Adipocyte (in vitro differentiated cells): ENCODE measurements at regions not wholly inside any gene's neighbourhood (a gene's known extent, or its start where the extent isn't known, plus 50 kb on each side); places are given as distances from the start of the nearest gene placed in this dataset.

ENCODE experiments used
- DNase-seq: peaks from one replicate; pipeline ENCODE4 v3.0.0-alpha.2; 2015; ENCODE audit warnings: low read depth
- H3K27me3 ChIP-seq: replicated peaks from 2 replicates; pipeline ENCODE4 v1.7.0; 2013; ENCODE audit warnings: mild to moderate bottlenecking, low read length, moderate library complexity; ENCODE audit not compliant: control insufficient read depth, insufficient read depth
- H3K36me3 ChIP-seq: 2 replicates; pipeline ENCODE4 v1.7.0; 2013; ENCODE audit warnings: low read length, mild to moderate bottlenecking, moderate library complexity; ENCODE audit not compliant: control insufficient read depth, insufficient read depth, severe bottlenecking
- H3K4me1 ChIP-seq: 2 replicates; pipeline ENCODE4 v1.7.0; 2013; ENCODE audit warnings: mild to moderate bottlenecking, low read length, moderate library complexity; ENCODE audit not compliant: control insufficient read depth, insufficient read depth
- H3K4me3 ChIP-seq: 2 replicates; pipeline ENCODE4 v1.7.0; 2013; ENCODE audit warnings: mild to moderate bottlenecking, low read length, moderate library complexity
- H3K9ac ChIP-seq: 2 replicates; pipeline ENCODE4 v1.7.0; 2013; ENCODE audit warnings: mild to moderate bottlenecking, low read length, moderate library complexity
- H3K9me3 ChIP-seq: 2 replicates; pipeline ENCODE4 v1.7.0; 2013; ENCODE audit warnings: mild to moderate bottlenecking, low read length, moderate library complexity; ENCODE audit not compliant: control insufficient read depth

- Histone ChIP-seq H3K9me3 (no peaks in the 10 kb centered on the region), H3K9ac (no peak overlapping the region), H3K36me3 (no peaks in the 10 kb centered on the region), H3K27me3 (peaks cover 7% of the 10 kb centered on the region), H3K4me1 (peaks cover 14% of the 10 kb centered on the region), H3K4me3 (no peak overlapping the region)
- DNase-seq, result no peak
These were observed 57.3 kb upstream of the MET start for GRCh38 chr7:116614499-116615262.

GRCh38 chr7:116616555-116617059 is 55.4 kb upstream of the MET start:
- H3K9me3 ChIP-seq, result peaks cover 4% of the 10 kb centered on the region

GRCh38 chr7:116617878-116618277 is 54.1 kb upstream of the MET start:
- no peak overlapping the region for H3K9ac ChIP-seq
- no peak overlapping the region for H3K4me3 ChIP-seq
- DNase-seq, result no peak
- peaks cover 7% of the 10 kb centered on the region for H3K27me3 ChIP-seq
- peaks cover 11% of the 10 kb centered on the region for H3K4me1 ChIP-seq
- no peaks in the 10 kb centered on the region for H3K36me3 ChIP-seq
- peaks cover 4% of the 10 kb centered on the region for H3K9me3 ChIP-seq

More at GRCh38 chr7:116616555-116617059, 55.4 kb upstream of the MET start:
- Histone ChIP-seq H3K9ac (no peak overlapping the region), H3K27me3 (peaks cover 7% of the 10 kb centered on the region), H3K36me3 (no peaks in the 10 kb centered on the region), H3K4me3 (no peak overlapping the region), H3K4me1 (peaks cover 11% of the 10 kb centered on the region)
- peak; percentile 43 for DNase-seq

- Histone ChIP-seq H3K4me1 (peaks cover 11% of the 10 kb centered on the region), H3K27me3 (peaks cover 7% of the 10 kb centered on the region)
- no peak for DNase-seq
These were observed 53.5 kb upstream of the MET start for GRCh38 chr7:116618338-116619128.

GRCh38 chr7:116621649-116622048 is 50.3 kb upstream of the MET start:
- peaks cover 12% of the 10 kb centered on the region for H3K27me3 ChIP-seq
- no peak overlapping the region for H3K4me3 ChIP-seq
- H3K9me3 ChIP-seq, result peaks cover 4% of the 10 kb centered on the region
- no peak for DNase-seq
- no peak overlapping the region for H3K9ac ChIP-seq
- H3K36me3 ChIP-seq, result no peaks in the 10 kb centered on the region
- H3K4me1 ChIP-seq, result peaks cover 10% of the 10 kb centered on the region

More at GRCh38 chr7:116618338-116619128, 53.5 kb upstream of the MET start:
- H3K9ac ChIP-seq, result no peak overlapping the region
- H3K36me3 ChIP-seq, result no peaks in the 10 kb centered on the region
- no peak overlapping the region for H3K4me3 ChIP-seq
- H3K9me3 ChIP-seq, result peaks cover 4% of the 10 kb centered on the region
